Stimulated activated CD8-positive, alpha-beta memory T cell treated with anti-CD3 and anti-CD28 coated beads, Interleukin-7, amount 100 ng/mL, for 24 hours (primary cell): ENCODE measurements at regions not wholly inside any gene's neighbourhood (a gene's known extent, or its start where the extent isn't known, plus 50 kb on each side); places are given as distances from the start of the nearest gene placed in this dataset.
A peak's percentile ranks its signal among the peaks of the same experiment; 100 is the strongest.

Experiments used
- DNase-seq: peaks from one replicate; pipeline ENCODE4 v3.0.0-alpha.2; 2020; ENCODE audit warnings: low read depth

DNA sequence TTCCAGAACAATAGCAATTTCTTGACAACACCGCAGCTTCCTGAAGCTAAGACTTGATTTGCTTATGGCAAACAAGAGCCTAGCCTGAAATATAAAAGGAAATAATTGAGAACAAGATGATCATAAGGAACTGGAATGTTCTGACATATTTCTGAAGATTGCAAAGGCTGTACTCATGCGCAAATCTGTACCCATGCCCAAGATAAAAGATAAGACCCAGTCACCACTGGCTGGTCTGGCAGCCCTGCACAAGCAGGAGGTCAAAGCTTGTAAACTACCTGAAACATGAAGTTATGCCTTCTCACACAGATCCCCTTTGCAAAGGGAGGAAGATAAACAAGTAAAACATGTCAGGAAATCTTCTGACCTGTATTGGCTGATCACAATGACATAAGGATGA lies 160.8 kb upstream of the GYPC start:
- no peak for DNase-seq

DNA sequence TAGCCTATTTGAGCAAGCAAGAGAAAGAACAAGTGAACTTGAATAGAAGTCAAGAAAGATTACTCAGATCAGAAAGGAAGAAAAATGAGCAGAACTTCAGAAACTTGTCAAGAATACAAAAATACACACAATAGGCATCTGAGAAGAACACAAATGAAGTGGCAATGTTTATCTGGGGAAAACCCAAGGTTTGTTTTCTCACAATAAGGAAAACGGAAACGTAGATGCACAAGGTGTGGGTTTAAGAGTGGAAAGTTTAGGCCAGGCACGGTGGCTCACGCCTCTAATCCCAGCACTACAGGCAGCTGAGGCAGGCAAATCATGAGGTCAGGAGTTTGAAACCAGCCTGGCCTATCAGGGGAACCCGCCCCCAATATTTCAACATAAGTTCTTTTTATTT lies 159.5 kb upstream of the GYPC start:
- no peak for DNase-seq

DNA sequence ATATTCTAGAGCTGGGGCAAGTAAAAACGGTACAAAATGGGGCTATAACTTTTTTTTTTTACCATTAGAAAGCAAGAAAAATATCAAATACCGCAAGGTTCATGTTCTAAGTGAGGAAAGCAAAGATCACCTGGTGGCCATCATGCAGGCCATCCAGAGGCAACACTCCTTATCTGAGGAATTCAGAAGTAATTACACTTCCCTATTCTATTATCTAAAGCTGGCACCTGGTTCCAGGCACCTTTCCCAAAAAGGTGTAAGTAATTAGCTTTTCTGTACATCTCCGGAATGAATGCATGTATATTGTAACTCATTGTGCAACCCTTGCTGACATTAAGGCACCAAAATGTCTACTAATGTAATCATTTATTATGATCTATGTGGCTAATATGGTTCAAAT lies 152.5 kb upstream of the GYPC start:
- no peak for DNase-seq

DNA sequence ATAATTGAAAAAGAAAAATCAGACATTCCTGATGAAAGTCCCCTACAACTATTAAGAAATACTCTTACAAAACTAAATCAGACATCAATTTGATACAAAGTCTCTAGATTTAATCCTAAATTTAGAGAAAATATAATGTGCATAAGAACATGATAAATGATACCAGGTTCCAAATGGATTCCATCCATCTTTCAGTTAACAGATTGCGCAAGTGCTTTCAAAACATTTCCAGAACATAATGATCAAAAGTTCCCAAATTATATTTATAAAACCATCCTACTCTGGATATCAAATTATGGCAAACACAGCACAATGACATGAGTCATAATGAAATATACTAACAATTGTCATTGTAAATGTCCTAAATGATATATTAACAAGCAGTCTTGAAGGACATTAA lies 151.0 kb upstream of the GYPC start:
- DNase-seq, result no peak

DNA sequence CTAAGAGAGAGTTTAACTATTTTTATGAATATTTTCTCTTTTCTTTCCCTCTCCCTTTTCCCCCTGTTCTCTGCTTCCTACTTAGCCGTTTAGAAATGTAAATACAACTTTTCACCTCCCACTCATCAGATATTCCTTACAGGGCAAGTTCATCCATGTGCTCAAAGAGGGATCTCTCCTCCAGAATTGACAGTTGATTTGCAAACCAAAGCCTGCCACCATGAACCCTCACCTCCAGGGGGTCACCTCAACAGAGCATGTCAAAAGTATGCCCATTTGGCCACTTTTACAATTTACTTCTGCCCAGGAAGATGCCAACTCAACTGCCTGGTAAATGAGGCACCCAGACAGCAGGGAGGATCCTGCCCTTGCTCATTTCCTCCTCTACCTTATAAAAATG lies 149.2 kb upstream of the GYPC start:
- DNase-seq, result no peak

DNA sequence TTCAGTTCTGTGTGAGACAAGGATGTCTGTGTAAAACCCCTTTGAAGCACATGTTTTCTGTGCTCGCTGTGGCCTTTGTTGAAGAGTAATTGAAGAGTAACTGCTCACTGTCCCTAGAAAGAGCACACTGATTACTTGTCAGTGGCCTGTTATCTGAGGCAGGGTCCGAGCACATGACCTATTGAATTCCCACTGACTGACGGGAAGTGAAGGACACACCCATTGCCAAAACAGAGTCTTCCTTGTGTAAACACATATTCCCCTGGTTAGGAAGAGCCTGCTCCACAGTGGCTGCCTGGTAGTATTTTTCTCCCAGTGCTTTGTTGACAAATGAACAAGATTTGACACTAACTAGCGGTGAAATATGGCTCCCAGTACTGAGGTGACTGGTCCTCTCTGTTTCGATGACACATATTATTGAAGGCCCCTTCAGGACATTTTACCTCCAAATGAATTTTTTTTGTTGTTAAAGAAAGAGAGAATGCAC lies 148.5 kb upstream of the GYPC start:
- DNase-seq, result no peak

DNA sequence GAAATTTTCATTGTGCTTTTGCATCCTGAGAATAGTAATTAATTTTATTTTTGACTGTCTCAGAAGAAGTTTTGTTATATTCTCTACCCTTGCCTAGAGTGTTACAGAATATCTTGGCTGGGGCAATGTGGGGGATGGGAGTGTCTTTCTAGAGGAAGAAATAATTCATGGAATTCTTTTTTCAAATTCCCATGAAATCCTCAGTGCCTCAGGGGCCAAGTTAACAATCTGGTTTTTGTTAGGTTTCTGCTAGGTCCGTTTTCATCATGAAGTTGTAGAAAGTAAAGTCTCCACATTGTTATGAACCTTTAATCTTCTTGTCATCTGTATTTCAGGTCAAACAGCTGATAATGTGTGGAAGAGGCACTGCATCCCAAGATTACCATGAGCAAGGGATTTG lies 145.6 kb upstream of the GYPC start:
- no peak for DNase-seq

DNA sequence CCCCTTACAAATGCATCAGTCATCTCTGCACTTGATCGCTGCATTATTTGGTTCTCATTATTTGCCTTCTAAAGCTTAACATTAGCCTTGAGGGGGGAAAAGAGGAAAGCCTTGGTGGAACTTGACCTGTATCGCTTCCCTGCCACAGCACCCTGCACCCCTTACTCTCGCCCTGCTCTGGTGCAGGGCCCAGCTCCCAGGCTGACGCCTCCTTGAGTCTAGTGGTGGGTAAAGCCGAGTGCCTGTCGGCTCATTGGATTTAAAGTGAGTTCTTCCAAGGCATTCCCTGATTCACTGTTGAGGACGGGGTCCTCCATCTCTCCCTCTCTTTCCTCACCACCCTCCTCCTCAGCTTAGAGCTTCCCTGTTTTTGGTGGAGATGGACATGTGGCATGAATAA lies 145.0 kb upstream of the GYPC start:
- no peak for DNase-seq

DNA sequence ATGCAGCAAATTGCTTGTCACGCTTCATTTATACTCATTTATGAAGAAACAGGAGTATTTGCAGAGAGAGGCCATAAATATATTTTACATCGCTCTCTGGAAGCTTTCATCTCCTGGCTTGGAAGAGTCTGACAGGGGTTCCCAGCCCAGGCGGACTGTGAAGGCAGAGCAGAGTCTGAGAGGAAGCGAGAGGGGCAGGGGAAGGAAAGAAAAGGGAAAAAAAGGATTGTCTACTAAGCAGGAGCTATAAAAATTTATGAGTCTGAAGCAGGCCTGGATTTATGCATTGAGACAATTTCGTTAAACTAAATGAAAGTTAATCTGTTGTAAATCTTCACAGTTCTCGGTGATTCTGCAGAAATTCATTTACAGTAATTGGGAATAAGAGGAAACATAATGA lies 143.9 kb upstream of the GYPC start:
- no peak for DNase-seq

DNA sequence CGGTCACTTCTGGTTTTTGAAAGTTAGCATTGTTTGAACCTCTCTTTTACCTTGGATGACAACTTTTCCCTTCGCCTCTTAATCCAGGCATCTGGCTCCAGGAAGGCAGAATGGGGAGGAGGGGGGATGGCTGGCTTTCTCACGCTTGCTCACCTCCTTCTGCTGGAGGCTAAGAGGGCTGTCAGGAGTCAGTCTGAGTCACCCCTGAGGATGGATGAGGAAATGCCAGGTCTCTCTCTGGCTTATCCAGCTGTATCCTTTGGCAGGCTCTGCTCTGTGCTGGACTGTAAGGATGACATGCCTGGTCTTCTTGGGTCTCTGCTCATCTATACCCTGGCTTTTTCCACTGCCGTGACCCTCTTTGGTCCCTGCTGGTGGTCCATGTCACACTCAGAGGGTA lies 142.9 kb upstream of the GYPC start:
- no peak for DNase-seq

DNA sequence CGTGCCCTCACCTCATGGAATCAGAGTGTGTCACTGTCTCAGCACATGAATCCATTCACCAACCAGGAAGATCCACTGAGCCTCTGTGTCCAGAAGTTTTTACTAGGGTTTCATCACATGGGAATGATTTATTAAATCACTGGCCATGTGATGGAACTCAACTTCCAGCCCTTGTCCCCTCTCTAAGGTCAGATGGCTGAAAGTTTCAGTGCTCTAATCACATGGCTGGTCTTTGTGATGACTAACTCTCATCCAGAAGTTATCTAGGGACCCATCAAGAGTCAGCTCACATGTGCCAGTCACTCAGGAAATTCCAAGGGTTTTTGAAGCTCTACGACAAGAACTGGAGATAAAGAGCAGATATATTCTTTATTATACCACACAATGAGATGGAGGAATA lies 140.5 kb upstream of the GYPC start:
- no peak for DNase-seq

DNA sequence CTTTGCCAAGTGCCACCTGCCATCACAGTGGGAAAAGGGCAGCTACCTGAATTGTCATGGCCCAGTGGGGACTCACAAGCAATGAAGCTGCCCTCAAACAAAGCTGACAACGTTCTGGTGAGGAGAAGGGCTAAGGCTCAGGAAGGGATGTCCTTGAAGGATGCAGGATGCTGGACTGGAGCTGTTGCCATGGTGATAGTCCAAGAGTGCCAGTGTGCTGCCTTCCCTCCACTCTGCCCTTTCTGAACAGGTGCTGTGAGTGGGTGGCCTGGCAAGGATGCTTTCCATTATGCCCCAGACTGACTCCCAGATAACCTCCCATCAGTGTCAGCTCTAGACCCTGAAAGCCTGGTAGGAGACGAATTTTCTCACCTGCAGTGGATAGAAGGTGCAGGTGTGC lies 137.8 kb upstream of the GYPC start:
- DNase-seq, result no peak

DNA sequence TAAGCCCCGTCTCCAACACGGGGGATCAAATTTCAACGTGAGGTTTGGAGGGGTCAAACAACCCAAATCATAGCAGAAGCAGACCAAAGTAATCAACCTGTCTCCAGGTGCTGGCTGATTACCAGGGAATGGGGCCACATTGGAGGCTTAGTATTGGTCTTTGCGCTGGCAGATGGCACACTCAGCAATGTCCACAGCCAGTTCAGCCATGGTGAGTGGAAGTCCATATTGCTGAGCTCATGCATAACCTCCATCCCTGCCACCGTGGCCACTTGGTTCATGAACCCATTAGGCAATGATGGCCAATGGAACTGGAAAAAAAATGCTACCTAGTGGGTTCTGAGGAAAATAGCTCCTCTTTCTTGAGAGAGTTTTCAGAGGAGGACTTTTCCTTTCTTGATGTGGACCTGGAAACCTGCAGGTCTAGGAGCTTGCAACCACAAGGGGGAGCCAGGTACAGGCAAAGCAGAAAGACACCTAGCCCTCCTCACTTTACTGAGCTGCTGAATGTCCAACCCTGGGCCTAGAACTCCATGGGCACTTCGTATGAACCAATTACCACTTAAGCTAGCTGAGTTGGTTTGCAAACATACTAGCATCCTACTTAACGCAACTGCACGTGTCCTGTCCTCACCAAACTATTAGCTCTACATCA lies 128.0 kb upstream of the GYPC start:
- DNase-seq, result peak; percentile 36

DNA sequence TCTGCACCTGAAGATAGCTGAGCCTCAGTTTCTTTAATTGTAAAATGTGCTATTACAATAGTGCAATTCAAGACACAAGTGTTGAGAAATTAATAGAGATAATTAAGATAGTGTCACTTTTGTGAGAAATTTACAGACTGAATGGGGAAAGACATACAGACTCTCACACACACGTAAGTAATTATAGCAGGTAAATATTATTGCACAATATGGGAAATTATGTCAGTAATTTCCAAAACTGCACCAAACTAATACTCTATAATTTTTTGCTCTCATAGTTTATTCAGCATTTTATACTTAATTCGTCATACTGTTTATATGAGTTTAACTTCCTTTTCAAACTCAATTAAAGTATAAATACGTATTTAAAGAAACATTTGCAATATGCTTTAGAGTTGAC lies 124.9 kb upstream of the GYPC start:
- DNase-seq, result no peak

DNA sequence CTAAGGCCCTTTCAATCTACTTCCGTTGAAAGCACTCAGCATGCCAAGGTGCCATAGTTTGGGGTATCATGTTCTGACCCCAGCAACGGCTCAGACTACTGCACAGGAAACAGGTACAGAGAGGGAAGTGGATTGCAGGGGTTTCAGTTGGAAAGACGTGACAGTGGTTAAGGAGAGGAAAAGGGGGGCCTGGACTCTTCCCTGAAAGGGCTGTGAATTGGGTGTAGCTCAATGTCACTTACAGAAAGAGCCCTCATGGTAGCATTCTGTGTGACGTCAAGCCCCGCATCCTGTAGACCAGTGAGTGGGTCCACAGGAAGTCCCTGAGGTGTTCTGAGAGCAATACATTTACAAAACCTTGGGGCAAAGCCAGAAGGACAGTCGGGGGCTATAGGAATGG lies 121.5 kb upstream of the GYPC start:
- DNase-seq, result no peak

DNA sequence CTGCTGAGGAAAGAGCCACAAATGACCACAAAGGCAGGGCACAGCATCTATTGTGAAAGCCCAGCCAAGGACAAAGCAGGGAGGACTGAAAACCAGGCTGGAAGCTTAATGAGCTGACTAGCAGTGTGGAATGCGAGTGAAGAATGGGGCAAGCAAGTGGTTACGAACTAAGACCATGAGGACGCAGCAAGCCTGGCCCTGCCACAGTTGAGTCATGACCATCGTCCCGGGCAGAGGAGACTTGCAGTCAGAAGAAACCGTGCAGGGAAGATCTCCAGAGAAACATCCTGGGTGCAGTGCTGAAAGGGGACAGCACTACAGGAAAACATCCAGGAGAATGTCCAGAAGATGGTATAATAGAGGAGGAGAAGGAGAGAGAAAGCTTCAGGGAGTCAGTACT lies 120.5 kb upstream of the GYPC start:
- no peak for DNase-seq

DNA sequence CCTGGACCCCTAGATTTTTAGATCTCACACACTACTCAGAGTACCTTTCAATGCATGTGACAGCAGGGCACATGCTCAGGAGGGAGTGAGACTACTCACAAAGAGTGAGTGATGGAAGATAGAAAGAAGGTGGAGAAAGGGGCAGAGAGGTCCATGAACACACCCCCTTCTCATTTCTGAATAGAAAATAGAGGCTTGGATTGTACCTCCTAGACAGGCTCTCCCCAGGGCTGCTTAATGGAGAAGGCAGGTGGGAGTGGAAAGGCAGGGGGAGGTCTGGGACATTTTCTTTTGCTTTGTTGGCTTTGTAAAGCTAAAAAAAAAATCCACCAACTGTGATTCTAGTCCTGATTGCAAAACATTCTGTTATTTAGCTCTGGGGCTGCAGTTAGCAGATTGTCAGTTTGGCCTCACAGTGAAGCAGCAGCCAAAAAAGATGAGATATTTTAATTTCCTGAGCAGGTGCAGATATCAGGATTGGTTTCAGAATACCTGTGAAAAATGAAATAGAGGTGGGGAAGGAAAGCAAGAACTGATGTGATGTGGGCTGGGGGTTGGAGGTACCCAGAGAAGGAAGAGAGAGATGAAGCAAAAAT lies 119.3 kb upstream of the GYPC start:
- no peak for DNase-seq

DNA sequence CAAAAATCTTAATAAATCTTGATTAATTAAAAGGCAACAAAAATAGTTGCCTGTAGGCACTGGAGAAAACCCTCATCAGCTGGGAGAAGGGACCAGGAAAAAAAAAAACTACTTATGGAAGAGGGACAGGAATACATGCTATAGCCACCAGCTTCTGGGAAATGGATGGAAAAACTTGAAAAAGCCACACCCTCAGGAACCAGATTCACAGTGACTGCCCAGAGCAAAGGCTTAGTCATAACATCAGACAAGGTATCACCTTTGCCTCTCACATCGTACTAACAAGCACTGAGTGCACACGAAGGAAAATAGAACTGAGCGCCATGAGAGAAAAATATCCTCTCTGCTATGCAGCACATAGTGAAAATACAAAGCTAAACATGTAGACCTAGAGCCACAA lies 116.9 kb upstream of the GYPC start:
- no peak for DNase-seq

DNA sequence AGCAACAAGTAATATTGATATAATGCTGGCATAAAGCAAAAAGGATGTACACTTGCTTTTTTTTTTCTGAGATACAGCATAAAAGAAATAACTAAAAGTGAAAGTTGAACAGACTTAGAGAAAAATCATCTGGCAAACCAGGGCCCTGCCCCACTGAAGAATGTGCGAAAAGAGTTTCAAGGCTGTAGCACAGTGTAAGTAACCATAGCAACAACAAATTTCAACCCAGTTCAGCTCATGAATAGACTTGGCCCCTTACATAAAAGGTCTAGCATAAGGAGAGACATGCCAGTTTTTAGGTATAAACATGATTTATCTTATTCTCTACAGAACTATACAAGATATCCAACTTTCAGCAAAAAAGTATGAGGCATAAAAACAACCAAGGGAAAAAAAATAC lies 113.7 kb upstream of the GYPC start:
- DNase-seq, result no peak

DNA sequence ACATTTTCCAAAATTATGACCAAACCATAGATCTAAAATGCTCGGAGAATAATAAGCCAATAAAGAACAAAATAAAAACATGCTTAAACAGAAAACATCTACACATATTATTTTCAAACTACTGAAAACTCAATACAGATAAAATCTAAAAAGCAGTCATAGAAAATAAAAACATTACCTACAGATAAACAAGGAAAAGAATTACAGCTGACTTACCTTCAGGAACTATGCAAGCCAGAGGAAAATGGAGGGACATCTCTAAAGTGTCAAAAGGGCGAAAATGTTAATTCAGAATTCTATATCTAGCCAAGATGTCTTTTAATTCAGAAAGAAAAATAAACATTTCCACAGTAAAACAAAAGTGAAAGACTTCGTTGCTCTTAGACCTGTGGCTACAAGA lies 112.9 kb upstream of the GYPC start:
- DNase-seq, result no peak

DNA sequence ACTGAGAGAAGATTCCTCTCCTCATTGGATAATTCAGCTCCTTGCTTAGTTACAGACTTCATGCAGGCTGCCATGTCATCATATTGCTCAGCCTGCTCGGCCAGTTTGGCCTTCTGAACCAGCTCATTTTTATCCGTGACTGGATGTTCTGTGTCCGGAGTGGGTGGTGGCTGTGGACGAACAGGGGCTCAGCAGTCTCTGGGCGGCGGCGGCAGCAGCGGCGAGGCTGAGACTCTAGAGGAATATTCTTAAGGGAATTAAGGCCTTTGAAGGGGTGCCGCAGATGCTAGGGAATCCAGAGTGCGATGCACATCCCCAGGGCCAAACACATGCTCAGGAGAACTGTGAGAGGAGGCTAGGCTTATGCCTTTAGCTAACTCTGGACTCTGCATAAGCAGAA lies 97.9 kb upstream of the GYPC start:
- no peak for DNase-seq

DNA sequence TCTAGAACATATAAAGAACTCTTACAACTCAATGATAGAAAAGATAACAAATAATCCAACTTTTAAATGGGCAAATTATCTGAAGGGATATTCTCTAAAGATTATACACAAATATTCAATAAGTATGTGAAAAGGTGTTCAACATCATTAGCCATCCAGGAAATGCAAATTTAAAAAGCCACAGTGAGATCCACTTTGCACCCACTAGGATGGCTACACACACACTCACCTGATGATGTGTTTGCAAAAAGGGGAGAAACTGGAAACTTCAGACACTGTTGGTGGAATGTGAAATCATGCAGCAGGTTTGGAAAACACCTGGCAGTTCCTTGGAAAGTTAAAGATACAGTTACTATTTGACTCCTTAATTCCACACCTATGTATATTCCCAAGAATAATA lies 87.2 kb upstream of the GYPC start:
- no peak for DNase-seq

DNA sequence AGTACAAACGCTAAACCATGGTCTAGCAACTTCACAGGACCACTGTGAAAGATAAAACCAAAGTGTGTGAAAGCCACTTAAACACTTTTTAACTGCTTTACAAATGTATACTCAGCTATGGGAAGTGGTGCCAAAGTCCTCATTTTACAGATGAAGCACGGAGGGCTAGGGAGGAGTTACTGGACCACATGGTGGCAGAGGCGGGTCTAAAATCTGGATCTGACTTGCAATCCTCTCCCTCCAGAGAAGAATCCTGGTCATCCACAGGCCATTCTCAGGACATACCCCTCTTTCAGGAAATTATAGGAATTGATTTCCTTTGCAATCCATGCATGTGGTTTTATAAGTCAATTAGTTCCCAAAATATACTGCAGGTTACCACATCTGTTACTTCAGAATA lies 84.6 kb upstream of the GYPC start:
- DNase-seq, result no peak

DNA sequence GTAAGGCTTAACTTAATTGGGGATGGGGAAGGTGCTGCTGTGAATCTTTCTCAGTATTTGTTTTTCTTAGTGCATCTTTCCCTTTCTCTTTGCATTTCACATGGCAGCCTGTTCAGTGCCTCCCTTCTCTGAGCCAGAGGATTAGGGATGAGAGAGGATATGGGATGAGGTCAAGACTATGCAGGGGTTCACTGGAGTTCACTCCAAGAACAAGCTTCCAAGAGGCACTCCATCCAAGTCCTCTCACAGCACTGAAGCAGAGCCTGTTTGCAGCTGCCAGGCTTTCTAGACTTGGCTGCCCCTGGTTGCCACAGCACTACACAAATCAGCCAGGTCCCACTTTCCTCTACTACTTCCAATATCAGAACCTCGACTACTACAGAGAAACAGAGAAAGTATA lies 80.3 kb upstream of the GYPC start:
- DNase-seq, result no peak
